ENCODE measurements at regions not wholly inside any gene's neighbourhood (a gene's known extent, or its start where the extent isn't known, plus 50 kb on each side); places are given as distances from the start of the nearest gene placed in this dataset.

- DNase-seq (ENCODE audit: low read depth in 2 of 3, low spot score in 1 of 3) = peak; percentile 1 to 9 (median 8)
Observed at GRCh38 chr4:71270901-71271300, 67.9 kb upstream of the SLC4A4 start.

- no peak for DNase-seq (ENCODE audit: low read depth in 2 of 3, low spot score in 1 of 3)
Observed at GRCh38 chr4:71272976-71273375, 65.8 kb upstream of the SLC4A4 start.

- no peak for DNase-seq (ENCODE audit: low read depth in 2 of 3, low spot score in 1 of 3)
Observed at GRCh38 chr4:71275004-71275403, 63.8 kb upstream of the SLC4A4 start.

GRCh38 chr4:71275570-71275969 is 63.2 kb upstream of the SLC4A4 start:
- no peak for DNase-seq (ENCODE audit: low read depth in 2 of 3, low spot score in 1 of 3)

GRCh38 chr4:71277353-71277752 is 61.5 kb upstream of the SLC4A4 start:
- DNase-seq (ENCODE audit: low read depth in 2 of 3, low spot score in 1 of 3) = no peak

GRCh38 chr4:71283642-71284257 is 55.1 kb upstream of the SLC4A4 start:
- no peak for DNase-seq (ENCODE audit: low read depth in 2 of 3, low spot score in 1 of 3)

GRCh38 chr4:71287305-71287704 is 51.5 kb upstream of the SLC4A4 start:
- DNase-seq (ENCODE audit: low read depth in 2 of 3, low spot score in 1 of 3) = no peak

- DNase-seq (ENCODE audit: low read depth in 2 of 3, low spot score in 1 of 3) = no peak
Observed at GRCh38 chr4:71288875-71289274, 49.9 kb upstream of the SLC4A4 start.

Data from stimulated activated CD4-positive, alpha-beta T cell treated with anti-CD3 and anti-CD28 coated beads, Interleukin-12 subunit alpha, Interleukin-12 subunit beta, amount 100 ng/mL, for 48 hours (primary cell).